SKM-1 treated with dmso at 0.1 percent for 144 hours (cell line): ENCODE measurements at regions not wholly inside any gene's neighbourhood (a gene's known extent, or its start where the extent isn't known, plus 50 kb on each side); places are given as distances from the start of the nearest gene placed in this dataset.

ENCODE experiments used
- DNase-seq: peaks from one replicate; lab custom pipeline; 2025; ENCODE audit not compliant: unreplicated experiment; lab: John Stamatoyannopoulos, UW

DNA sequence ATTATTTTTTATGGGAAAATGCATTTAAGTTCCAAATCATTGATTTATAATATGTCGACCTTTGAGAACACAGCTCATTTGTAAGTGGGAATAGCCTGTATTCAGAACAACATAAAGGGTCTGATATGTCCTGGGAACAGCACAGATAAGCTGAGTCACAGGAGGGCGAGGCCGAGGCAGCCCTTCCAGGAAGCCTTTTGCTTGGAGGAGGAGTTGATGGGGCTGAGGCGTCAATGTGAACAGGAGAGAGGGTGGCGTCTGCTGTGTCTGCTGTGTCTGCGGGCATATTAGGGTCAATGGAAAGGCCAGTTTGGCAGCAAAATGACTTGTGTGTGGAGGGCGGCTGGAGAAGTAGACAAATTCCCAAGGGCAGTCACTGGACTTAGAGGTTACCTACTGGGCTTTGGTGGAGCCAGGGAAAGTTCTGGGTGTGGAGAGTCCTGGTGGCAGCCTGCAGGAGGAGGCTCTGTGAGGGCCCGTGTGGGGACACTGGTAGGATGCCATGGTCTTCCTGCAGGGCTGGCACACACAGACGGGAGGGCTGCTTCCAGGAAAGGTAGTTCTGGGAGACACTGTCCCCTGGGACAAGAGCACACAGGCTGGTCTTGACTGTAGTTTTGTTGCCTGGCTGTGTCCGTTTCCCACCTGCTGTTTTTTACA lies 128.1 kb downstream of the GLI2 start:
- DNase-seq, result no peak

DNA sequence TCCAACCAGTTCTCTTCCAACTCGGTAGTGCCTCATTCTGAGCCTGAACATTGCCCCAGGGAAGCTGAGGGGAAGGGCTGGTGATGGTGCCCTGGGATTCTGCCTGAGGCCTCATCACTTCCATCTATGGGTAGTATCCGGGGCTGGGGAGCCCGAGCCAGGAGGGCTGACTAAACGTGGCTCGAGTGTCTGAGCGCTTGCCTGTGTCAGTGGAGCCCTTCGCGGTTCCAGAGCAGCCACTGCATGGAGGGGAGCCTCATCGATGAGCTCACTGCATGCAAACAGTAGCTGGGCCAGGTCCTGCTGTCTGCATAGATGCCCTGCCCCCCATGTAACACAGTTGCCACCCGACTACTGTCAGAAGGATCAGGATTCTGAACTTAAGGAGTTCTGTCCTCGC lies 129.3 kb downstream of the GLI2 start:
- DNase-seq, result no peak

DNA sequence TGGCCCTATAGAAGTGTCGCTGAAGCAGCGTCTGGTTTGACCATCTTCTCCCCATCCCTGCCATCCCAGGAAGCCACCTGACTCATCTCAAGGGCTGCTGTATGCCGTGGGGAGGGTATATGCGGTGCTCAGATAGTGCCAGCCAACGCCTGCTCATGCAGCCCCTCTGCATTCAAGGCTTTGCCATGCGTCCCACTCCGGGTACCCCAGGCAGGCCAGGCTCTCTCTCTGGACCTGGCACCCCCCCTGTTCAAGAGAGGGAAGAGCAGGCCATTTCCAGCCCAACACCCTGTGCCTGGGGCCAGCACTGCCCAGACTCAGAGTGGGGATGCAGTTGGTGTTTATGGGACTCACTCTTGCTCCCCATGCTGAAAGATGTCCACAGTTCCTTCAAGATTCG lies 130.0 kb downstream of the GLI2 start:
- DNase-seq, result no peak

DNA sequence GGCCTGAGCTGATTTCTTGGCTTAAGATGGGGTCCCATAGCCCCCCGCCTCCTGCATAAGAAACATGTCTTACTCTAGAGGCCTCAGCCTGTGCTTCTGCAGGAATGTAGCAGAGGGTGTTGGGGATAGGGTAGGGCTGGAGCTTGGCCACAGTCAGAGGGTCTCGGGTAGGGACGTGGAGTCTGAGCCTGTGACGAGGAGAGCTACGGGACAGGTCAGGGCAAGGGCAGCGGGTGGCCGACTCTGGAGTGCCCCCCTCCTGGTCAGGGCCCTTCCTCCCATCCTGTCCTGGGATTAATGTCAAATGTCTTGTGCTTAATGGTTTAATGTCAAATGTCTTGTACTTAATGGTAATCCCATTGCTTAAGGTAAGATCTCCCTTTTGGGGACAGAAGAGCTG lies 130.4 kb downstream of the GLI2 start:
- no peak for DNase-seq

DNA sequence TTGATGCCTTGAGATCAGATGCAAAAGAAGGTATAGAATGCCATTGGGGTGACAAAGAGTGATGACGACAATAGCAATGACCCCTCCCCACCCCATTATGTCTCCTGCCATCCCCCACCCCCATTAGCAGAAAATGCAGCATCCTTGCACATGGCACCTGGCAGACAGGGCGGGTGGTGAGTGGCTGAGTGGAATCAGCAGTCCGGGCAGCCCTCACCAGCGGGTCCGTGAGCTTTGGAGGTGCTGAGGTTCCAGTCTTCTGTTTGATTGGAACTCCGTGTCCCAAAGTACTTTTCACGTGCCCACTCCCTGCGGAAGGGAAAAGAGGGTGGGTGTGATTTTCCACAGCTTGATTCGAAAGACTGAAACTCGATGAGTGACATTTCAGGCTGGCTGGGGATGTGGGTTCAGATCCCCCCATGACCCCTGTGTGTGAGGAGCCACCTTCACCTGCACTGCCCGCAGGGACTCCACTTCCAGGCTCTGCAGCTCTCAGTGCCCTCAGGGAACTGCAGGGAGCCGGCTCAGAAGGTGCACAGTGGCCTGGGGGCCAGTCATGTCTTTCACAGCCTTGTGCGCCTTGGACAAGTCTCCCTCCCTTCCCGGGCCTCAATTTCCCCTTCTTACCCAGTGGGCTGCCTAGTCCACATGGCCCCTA lies 130.9 kb downstream of the GLI2 start:
- DNase-seq, result no peak

DNA sequence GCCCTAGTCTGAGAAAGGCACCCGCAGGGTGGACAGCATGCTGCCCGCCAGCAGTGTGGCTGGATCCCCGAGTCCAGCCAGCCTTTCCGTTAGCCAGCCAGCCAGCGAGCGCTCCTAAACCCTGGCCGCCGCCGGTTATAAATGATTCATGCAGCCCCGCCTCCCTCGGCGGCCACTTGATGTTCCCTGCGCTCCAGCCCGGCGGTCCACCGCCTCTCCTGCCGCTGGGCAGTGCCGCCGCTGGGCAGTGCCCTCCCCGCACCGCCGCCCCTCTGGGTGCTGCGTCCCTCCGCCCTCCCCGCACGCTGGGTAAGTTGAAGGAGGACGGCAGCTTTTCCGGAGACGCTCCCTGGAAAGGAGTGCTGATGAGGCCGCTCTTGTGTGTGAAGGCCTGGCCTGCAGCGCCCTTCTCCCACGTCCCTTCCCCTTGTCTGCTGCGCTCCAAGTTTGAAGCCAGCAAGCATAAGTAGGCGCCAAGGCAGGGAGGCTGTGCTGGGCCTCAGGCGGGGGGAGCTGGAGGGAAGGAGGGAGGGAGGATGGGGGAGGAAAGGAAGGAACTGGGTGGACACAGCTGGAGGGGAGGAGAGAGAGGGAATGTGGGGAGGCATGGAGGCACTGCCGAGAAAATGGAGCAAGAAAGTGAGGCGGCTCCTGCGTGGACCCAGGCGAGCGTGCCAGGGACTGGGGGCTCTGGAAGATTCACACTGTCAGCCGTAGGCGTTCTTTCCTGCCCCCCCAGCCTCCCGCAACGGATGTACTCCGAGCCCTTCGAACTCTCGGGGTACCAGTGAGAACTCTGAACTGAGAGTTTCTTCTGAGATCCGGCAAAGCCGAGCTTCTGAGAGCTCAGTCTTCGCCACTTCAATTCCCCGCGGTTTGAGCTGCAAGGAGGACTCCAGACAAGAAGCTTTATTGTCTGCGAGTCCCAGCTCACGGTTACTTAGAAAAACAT lies 131.9 kb downstream of the GLI2 start:
- DNase-seq, result no peak

DNA sequence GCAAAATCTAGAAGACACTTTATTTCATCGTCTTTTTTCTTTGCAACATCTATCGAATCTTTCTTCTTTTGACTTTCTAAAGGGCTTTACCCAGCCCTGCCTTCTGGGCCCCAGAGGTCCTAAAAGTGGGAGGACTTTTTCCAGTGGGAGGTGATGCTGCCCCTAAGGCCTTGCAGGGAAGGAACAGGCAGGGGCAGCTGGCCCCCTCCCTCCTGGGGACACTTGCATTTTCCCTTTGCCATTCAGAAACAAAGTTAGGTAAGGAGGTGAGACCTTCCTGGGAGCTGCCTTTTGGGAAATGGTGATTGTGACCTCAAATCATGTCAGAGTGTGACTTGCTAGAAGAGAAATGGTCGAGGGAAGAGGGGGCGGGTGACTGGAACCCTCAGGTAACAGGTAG lies 132.7 kb downstream of the GLI2 start:
- no peak for DNase-seq

DNA sequence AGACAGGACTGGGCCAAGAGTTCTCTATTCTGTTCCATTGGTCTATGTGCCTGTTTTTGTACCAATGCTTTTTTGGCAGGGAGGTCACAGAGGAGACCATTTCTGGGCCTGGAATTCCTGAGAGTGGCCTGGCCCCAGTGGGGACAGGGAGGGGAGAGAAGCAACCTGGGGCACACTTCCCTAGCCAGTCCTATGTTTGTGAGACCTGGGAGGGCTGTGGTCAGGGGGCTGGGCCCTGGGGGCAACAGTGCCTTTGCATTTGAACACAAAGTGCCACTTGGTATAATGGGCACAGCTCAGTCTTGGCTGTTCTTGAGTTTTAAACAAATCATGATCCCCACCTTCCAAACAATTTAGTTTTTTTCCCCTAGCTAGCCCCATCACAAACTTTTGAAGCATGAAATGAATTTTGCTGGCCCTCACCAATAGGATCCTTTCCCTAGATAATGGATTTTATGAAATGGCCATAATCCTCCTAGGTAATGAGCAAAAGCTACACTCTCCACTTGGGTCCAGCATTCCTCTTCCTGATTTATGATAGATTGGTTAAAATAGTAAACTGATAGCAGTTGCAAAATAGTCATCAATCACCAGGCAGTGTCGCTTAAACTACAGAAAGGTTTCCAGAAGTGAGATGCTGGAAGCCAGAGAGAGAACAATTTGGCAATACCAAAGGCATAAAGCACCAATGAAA lies 133.5 kb downstream of the GLI2 start:
- DNase-seq, result no peak

DNA sequence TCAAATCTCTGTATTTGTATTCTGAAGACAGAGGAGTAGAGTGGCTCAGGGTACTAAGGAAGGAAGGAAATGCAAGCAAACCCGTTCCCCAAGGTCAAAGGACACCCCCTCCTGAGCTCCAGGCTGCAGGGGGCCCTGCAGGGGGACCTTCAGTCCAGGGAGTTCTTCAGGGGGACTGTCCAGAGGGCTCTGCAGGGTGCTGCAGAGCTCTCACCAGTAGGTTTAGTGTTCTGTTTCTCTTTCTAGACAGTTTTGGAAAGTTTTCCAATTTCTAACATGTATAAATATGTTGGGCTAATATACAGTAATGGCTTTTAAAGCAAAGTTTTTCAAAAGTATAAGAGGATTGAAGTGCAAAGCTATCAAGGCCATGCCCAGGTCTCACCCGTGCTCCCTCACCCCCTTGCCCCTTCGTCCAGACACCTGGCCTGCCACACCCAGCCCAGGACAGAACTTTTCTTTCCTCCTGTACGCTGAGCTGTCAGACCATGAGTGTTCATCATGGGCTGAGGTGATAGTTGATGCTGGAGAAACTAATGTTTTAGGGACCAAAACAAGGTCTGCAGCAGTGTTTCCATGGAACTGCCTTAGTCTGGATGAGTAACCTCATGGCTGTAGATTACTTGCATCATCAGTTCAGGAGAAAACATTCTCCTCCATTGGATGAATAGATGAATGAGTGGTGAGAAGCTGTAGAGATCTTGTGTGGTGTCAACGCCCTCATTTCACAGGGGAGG lies 134.2 kb downstream of the GLI2 start:
- DNase-seq, result no peak

DNA sequence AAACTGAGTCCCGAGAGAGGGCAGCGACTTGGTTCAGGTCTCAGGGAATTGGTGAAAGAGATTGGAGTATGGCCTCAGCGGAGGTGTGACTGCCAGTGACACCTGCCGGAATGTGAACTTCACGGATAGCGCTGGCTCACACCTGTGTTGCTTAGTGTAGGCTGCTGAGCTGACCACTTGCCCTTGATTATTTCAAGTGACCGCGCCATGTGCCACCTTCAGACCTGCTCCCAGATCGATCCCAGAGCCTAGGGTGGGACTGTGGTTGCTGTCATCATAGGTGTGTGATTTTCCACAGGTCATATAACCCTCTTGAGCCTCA lies 134.8 kb downstream of the GLI2 start:
- DNase-seq, result no peak

DNA sequence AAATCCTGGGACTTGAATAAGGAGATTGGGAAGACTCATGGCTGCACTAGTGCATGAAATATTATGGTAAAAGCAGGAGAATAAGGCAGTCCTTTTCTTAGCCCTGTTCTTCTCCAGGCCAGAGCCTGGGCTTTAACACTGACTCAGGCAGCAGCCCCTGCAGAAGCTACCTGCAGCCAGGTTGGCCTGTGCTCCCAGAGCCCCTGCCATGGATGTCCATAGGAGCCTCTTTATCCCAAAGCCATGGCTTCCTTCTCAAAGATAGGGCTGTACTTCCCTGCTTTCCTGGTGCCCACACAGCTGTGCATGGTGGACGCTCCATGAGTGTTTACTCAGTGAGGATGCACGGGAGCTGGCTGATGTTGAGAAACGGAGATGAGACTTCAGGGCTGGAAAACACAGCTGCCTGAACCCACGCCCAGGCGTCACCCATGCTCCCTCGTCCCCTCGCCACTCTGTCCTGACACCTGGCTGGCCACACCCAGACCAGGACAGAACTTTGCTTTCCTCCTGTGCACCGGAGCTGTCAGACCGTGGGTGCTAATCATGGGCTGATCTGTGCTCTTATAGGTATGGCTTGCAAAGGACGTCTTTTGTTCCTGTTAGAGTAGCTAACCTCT lies 135.5 kb downstream of the GLI2 start:
- DNase-seq, result no peak

DNA sequence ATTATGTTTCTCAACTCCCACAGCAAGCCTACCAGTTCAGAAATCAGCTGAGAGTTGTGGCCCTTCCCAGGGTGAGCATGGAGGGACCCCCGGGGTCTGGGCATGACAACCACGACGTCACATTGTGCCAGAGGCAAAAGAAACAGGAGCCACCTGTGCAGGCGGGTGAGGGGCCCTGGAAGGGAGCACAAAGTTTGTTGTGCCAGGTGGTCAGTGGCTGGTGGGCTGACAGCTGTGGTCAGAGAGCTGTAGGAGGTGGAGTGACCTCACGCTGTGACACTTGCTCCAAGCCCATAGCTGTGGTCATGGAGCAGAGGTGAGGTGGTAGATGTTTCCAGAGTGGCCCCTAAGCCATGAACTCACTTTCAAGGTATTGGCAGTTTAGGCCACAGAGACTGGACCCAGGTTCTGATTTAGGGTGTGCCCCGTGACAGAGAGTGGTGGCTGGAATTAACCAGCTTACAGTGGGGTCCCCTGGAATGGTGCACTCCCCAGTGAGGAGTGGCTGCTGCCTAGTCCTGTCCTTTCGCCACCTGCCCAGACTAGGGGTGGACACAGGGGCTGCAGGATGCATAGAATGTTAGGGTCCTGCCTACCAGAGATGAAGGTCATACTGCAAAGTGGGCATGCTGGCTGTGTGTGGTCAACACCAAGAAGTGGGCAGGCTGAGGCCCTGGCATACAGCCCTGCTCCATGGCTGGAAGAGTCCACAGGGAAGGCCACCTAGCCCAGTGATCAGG lies 136.4 kb downstream of the GLI2 start:
- no peak for DNase-seq

DNA sequence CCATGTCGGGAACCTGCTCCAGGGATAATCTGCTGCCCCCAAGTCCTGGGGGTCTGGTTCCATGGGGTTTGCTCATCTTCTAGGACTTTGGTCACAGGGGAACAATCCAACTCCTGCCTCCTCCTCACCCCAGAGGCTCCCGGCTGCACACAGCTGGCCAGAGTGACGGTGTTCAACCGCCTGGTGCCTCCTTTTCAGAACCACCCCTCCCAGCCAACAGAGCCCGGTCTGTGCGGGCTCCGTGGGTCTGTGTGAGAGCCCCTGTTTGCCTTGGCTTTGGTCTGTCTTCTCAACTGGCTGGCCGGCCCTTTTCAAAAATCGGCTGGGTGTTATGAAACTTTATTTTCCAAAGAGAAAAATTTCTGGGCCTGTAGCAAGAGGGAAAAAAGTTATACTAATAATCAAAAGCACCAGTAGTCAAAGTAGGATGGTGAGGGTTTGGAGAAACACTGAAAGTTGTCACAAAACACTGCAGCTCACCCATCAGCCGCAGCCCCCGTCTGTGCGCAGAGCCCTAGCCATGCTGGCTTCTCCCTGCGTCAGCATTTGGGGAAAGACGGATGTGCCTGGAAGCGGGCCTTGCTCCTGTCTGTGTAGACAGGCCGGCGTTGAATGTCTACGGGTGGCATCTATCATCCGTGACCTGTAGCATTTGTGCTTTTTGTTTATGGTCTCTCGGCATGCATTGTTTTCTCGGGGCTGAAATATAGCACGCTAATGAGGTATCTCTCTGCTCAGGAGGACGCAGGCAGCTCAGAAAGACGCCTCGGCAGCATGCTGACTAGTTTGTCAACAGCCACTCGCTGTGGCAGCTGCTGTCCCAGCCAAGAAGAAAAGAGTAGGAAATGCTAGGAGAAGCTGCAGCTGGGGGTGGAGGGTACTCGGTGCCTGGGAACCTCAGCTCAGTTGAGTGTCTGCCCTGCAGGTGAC lies 138.6 kb downstream of the GLI2 start:
- DNase-seq, result no peak

DNA sequence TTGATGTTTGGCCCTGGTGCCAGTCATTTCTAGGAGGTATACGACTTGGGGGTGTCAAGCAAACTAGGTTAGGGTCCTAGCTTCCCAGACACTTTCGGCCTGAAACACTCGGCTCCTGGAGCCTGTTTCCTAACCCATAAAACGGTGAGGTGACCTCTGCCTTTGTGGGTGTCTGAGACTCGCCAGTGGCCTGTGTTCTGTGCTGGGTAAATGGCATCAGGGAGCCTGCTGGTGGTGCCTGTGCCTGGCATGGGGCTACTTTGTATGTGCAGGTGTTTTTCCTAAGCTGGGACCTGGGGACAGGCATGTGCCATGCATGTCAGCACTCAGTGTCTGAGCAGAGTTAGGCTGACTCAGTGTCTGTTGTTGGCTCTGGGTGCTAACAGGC lies 139.2 kb downstream of the GLI2 start:
- no peak for DNase-seq

DNA sequence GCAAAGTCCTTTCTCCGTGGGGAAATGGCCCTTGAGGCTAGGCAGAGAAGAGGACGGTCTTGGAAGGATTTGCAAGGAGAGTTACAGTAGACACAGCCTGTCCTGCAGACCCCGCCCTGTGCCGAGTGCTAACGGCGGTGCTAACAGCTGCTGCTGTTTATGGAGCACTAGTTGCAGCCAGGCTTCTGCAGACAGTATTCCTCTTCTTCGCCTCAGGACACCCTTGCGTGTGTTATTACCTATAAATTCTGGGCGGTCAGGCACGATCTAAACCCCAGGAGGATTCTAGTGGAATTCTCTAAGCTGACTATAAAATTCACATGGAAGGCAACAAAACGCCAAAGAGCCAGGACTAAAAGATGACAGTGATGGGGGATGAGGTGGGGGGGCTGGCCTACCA lies 139.8 kb downstream of the GLI2 start:
- no peak for DNase-seq

DNA sequence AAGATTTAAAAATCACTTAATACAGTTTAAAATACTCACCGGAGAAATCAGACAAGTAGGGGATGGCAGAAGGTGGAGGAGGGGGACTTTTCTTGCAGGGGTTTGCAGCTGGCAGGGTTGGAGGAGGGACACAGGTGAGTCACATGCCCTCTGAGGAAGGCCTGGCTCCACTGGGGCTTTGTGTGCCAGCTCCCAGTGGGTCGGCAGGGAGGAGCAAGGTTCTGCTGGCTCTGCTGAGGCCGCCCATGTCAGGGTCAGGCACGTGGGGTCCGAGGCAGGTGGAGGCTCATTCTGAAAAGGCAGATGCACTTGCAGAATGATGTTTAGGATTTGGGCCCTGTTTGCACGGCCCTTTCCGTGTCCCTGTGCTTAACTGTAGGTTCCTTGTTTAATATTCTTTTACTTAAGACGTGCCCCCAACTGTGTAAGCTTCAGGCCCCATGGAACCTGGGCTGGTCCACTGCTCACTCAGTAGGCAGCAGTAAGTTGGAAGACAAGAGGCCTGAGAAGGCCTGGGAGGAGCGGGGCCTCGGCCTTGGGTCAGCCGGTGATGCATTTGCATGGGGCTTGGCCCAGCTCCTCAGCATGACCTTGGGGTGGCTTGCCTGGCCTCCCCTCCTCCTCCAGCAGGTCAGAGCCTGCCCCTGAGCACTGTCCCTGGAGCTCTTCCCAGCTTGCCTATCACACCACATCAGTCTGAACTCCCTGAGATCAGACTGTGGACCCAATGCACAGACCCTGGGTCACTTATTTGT lies 141.0 kb downstream of the GLI2 start:
- DNase-seq, result no peak

DNA sequence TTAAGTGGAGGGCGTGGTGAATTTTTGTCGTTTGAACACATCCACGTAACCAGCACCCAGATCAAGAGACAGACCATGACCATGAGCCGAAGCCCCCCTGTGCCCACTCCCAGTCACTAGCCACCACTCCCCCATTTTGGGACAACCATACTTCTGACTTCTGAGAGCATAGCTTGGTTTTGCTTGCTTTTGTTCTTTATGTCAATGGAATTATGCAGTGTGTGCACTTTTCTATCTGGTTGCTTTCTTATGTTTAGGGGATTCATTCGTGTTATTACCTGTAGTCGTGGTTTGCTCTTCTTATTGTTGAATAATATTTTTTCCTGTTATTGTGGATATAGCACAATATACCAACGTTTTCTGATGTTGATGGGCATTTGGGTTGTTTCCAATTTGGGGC lies 141.7 kb downstream of the GLI2 start:
- DNase-seq, result no peak

DNA sequence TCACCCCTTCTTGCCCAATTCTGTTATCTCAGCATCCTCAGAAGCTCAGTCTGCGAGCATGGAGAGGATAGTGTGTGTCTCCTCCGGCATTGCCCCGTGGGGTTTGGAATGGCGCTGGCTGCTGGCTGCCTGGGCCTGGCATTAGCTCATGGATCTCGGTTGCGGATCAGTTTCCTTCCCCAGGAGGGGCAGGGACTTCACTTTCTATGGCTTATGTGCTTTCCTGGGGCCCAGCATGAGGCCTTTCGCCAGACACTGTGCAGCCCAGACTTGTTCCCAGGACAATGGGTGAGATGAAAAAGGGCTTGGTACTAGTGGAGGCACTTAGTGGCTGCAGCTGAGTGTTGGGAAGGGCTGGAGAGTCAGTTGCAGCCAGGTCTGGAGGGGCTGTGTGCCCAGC lies 143.3 kb downstream of the GLI2 start:
- DNase-seq, result no peak
